ENCODE measurements at regions not wholly inside any gene's neighbourhood (a gene's known extent, or its start where the extent isn't known, plus 50 kb on each side); places are given as distances from the start of the nearest gene placed in this dataset.
"Not testable (repeated sequence)": the region's sequence is repeated elsewhere in the genome, so short reads cannot be mapped to it uniquely, and the experiment has no call there.

DNA sequence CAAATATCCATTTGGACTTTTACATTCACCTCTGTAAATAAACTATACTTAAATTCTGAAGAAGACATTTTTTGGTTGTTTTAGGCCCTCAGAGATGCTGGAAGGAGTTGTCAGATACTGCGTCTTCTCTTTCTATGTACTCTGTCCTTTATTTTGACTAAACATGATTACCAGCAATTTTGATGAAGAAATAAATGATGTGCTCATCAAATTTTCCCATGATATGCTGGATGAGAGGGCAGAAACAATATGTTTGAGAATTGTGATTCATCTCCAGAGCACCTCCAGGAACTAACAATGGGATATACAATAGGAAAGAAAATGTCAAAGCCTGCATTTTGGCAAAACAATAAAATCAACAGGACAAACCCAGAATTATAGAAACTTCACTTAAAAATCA is 481.6 kb upstream of the HS3ST5 start:
- no peaks in the 10 kb centered on the region for H3K27me3 Mint-ChIP-seq (ENCODE audit: low read depth)
- H3K27ac Mint-ChIP-seq, result no peak overlapping the region
- H3K4me3 Mint-ChIP-seq, result no peak overlapping the region
- DNase-seq (ENCODE audit: low spot score), result no peak
- H3K4me1 Mint-ChIP-seq (ENCODE audit: low read depth), result no peaks in the 10 kb centered on the region
- no peaks in the 10 kb centered on the region for H3K36me3 Mint-ChIP-seq (ENCODE audit: low read depth)
- peaks cover 11% of the 10 kb centered on the region for H3K9me3 Mint-ChIP-seq

DNA sequence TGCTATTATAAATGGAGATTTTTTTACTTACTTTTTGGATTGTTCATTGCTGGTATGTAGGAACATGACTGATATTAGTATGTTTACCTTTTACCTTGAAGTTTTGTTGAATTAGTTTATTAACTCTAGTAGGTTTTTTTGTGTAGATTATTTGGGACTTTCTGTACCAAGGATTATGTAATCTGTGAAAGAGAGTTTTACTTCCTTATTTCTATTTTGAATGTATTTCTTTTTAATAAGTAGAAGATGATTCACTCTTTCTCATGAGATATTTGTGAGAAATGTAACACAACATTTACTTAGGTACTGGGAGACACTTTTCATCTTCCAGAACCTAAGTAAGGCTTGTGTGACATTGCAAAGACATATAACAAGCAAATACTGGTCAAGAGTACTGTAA is 473.9 kb upstream of the HS3ST5 start:
- Mint-ChIP-seq H3K4me1 (ENCODE audit: low read depth) (no peaks in the 10 kb centered on the region), H3K9me3 (peaks cover 28% of the 10 kb centered on the region), H3K36me3 (ENCODE audit: low read depth) (no peaks in the 10 kb centered on the region), H3K27me3 (ENCODE audit: low read depth) (no peaks in the 10 kb centered on the region), H3K4me3 (no peak overlapping the region), H3K27ac (no peak overlapping the region)
- DNase-seq (ENCODE audit: low spot score), result no peak

GRCh38 chr6:114810468-114810867 is 467.6 kb upstream of the HS3ST5 start:
- H3K27me3 Mint-ChIP-seq (ENCODE audit: low read depth), result no peaks in the 10 kb centered on the region
- no peaks in the 10 kb centered on the region for H3K36me3 Mint-ChIP-seq (ENCODE audit: low read depth)
- H3K27ac Mint-ChIP-seq, result no peak overlapping the region
- no peak for DNase-seq (ENCODE audit: low spot score)
- H3K4me3 Mint-ChIP-seq, result no peak overlapping the region
- H3K4me1 Mint-ChIP-seq (ENCODE audit: low read depth), result no peaks in the 10 kb centered on the region
- peaks cover 19% of the 10 kb centered on the region for H3K9me3 Mint-ChIP-seq

DNA sequence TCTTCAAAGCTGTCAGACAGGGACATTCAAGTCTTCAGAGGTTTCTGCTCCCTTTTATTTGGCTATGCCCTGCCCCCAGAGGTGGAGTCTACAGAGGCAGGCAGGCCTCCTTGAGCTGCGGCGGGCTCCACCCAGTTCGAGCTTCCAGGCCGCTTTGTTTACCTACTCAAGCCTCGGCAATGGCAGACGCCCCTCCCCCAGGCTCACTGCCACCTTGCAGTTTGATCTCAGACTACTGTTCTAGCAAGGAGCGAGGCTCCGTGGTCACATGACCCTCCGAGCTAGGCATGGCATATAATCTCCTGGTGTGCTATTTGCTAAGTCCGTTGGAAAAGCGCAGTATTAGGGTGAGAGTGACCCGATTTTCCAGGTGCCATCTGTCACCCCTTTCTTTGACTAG is 462.6 kb upstream of the HS3ST5 start:
- not testable (repeated sequence) for H3K36me3 Mint-ChIP-seq (ENCODE audit: low read depth); H3K9me3 Mint-ChIP-seq; H3K4me1 Mint-ChIP-seq (ENCODE audit: low read depth); H3K27ac Mint-ChIP-seq; DNase-seq (ENCODE audit: low spot score); H3K4me3 Mint-ChIP-seq; H3K27me3 Mint-ChIP-seq (ENCODE audit: low read depth)

DNA sequence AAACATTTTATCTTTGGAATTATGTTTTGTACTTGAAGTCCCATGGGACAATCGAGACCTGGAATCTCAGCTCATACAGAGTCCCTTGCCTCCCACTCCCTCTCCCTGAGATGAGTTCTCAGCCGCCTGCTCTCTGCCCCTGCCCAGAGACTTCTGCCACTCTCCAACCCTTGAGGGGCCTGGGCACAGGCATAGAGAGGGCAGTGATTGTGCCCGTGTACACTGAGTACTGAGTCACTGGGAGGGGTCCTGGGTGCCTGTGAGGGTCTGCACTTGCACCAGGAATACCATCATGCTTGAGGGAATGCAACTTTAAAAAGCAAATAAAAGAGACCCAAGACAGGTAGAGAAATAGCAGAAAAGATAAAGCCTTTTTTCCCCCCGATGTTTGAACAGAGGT is 453.8 kb upstream of the HS3ST5 start:
- Mint-ChIP-seq H3K36me3 (ENCODE audit: low read depth) (no peaks in the 10 kb centered on the region), H3K9me3 (no peaks in the 10 kb centered on the region), H3K27ac (no peak overlapping the region), H3K4me3 (no peak overlapping the region), H3K4me1 (ENCODE audit: low read depth) (no peaks in the 10 kb centered on the region), H3K27me3 (ENCODE audit: low read depth) (no peaks in the 10 kb centered on the region)
- DNase-seq (ENCODE audit: low spot score), result no peak

DNA sequence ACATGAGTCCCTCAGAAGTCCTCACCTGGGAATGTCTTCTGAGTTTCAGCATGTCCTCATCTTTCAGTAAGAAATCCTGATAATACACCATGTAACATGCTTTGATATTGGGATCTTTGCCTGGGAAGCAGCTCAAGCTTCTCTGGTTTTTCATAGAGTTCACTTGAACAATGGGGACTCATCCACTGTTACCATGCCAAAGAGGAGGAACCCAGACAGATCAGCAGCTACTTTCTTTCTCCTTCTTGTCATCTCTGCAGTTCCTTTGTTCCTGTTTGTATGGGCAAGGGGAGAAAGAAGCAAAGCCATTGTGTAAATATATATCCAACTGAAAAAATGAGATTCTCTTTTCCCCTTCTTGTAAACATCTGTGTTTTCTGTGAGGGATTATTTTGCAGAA is 450.6 kb upstream of the HS3ST5 start:
- Mint-ChIP-seq H3K9me3 (no peaks in the 10 kb centered on the region), H3K4me1 (ENCODE audit: low read depth) (no peaks in the 10 kb centered on the region), H3K27ac (no peak overlapping the region), H3K36me3 (ENCODE audit: low read depth) (no peaks in the 10 kb centered on the region), H3K4me3 (no peak overlapping the region), H3K27me3 (ENCODE audit: low read depth) (no peaks in the 10 kb centered on the region)
- DNase-seq (ENCODE audit: low spot score), result no peak

GRCh38 chr6:114785235-114786127 is 442.7 kb upstream of the HS3ST5 start:
- Mint-ChIP-seq H3K36me3 (ENCODE audit: low read depth) (no peaks in the 10 kb centered on the region), H3K9me3 (peaks cover 10% of the 10 kb centered on the region), H3K27me3 (ENCODE audit: low read depth) (no peaks in the 10 kb centered on the region), H3K4me1 (ENCODE audit: low read depth) (no peaks in the 10 kb centered on the region), H3K27ac (no peak overlapping the region), H3K4me3 (no peak overlapping the region)
- DNase-seq (ENCODE audit: low spot score), result no peak

GRCh38 chr6:114783783-114784182 is 441.0 kb upstream of the HS3ST5 start:
- H3K36me3 Mint-ChIP-seq (ENCODE audit: low read depth), result no peaks in the 10 kb centered on the region
- no peak for DNase-seq (ENCODE audit: low spot score)
- no peak overlapping the region for H3K27ac Mint-ChIP-seq
- no peaks in the 10 kb centered on the region for H3K4me1 Mint-ChIP-seq (ENCODE audit: low read depth)
- H3K4me3 Mint-ChIP-seq, result no peak overlapping the region
- H3K9me3 Mint-ChIP-seq, result peaks cover 10% of the 10 kb centered on the region
- H3K27me3 Mint-ChIP-seq (ENCODE audit: low read depth), result no peaks in the 10 kb centered on the region

GRCh38 chr6:114783083-114783482 is 440.3 kb upstream of the HS3ST5 start:
- Mint-ChIP-seq H3K4me3 (no peak overlapping the region), H3K36me3 (ENCODE audit: low read depth) (no peaks in the 10 kb centered on the region), H3K27me3 (ENCODE audit: low read depth) (no peaks in the 10 kb centered on the region), H3K4me1 (ENCODE audit: low read depth) (no peaks in the 10 kb centered on the region), H3K9me3 (peaks cover 10% of the 10 kb centered on the region), H3K27ac (no peak overlapping the region)
- DNase-seq (ENCODE audit: low spot score), result no peak

GRCh38 chr6:114764866-114765265 is 422.0 kb upstream of the HS3ST5 start:
- Mint-ChIP-seq H3K9me3 (peaks cover 10% of the 10 kb centered on the region), H3K27me3 (ENCODE audit: low read depth) (no peaks in the 10 kb centered on the region), H3K4me1 (ENCODE audit: low read depth) (no peaks in the 10 kb centered on the region), H3K36me3 (ENCODE audit: low read depth) (no peaks in the 10 kb centered on the region), H3K27ac (no peak overlapping the region), H3K4me3 (no peak overlapping the region)
- no peak for DNase-seq (ENCODE audit: low spot score)

DNA sequence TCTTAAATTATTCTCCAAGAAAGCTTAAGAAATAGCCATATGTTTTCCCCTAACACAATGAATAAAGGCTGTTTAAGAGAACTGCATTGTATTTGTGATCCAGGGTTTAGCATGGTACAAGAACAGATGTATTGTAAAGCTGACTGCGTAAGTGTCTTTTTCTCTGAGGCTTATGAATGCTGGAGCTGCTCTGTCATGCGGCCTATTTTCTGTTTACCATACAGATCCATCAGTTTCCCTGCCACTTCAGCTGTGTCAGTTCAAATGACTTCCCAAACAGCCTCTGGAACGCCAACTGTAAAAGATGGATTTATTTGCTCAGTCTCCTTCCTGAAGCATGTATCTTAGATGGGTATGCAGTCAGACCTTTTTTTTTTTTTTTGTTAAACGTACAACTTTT is 419.3 kb upstream of the HS3ST5 start:
- Mint-ChIP-seq H3K9me3 (peaks cover 4% of the 10 kb centered on the region), H3K4me1 (ENCODE audit: low read depth) (no peaks in the 10 kb centered on the region), H3K27me3 (ENCODE audit: low read depth) (no peaks in the 10 kb centered on the region), H3K27ac (no peak overlapping the region), H3K36me3 (ENCODE audit: low read depth) (no peaks in the 10 kb centered on the region), H3K4me3 (no peak overlapping the region)
- no peak for DNase-seq (ENCODE audit: low spot score)

DNA sequence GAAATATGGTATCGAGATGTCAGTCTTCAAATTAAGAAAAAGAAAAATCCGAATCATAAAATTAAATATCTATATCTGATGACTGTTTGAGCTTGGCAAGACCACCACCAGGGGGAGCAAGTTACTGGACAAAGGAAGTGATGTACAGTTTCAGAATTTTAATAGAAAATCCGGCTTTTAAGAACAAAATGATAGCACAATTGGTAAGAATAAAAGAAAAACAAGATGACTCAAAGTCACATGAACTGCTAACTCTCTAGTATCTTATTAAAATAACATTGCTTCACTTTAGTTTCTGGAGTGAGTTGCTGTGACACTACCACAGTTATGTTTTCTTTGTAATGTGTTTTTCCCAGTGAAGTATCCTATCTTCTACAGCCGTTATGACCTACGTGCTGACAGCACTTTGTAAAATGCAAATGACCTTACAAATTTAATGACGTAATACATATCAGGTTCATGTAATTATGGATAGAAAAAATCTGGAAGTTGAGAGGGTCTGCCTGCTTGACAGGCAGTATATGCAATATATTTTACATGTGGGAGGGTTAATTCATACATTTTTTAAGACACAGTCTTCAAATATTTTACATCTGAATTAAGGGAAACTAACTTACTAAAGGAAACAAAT is 405.3 kb upstream of the HS3ST5 start:
- Mint-ChIP-seq H3K27me3 (ENCODE audit: low read depth) (no peaks in the 10 kb centered on the region), H3K9me3 (no peaks in the 10 kb centered on the region), H3K4me3 (no peak overlapping the region), H3K27ac (no peak overlapping the region), H3K36me3 (ENCODE audit: low read depth) (no peaks in the 10 kb centered on the region), H3K4me1 (ENCODE audit: low read depth) (no peaks in the 10 kb centered on the region)
- no peak for DNase-seq (ENCODE audit: low spot score)

- no peaks in the 10 kb centered on the region for H3K36me3 Mint-ChIP-seq (ENCODE audit: low read depth)
- no peaks in the 10 kb centered on the region for H3K4me1 Mint-ChIP-seq (ENCODE audit: low read depth)
- no peak overlapping the region for H3K4me3 Mint-ChIP-seq
- H3K27ac Mint-ChIP-seq, result no peak overlapping the region
- DNase-seq (ENCODE audit: low spot score), result no peak
- no peaks in the 10 kb centered on the region for H3K9me3 Mint-ChIP-seq
- H3K27me3 Mint-ChIP-seq (ENCODE audit: low read depth), result no peaks in the 10 kb centered on the region
Observed at GRCh38 chr6:114740547-114740946, 397.7 kb upstream of the HS3ST5 start.

DNA sequence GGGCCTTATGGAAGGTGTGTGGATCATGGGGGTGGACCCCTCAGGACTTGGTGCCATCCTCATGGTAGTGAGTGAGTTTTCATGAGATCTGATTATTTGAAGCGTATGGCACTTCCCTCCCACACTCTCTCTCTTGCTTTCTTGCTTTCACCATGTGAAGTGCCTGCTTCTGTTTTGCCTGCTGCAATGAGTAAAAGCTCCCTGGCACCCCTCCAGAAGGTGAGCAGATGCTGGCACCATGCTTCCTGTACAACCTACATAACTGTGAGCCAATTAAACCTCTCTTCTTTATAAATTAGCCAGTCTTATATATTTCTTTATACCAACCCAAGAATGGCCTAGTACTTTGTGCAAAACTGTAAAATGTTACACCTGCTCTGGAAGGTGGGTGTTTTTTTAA is 396.8 kb upstream of the HS3ST5 start:
- Mint-ChIP-seq H3K36me3 (ENCODE audit: low read depth) (no peaks in the 10 kb centered on the region), H3K27me3 (ENCODE audit: low read depth) (no peaks in the 10 kb centered on the region), H3K4me3 (no peak overlapping the region), H3K9me3 (no peaks in the 10 kb centered on the region), H3K4me1 (ENCODE audit: low read depth) (no peaks in the 10 kb centered on the region), H3K27ac (no peak overlapping the region)
- no peak for DNase-seq (ENCODE audit: low spot score)

Measured in T-helper 2 cell treated with Interferon-gamma antibody and Interleukin-4, amounts not matched to agents 5 μg/mL and 100 μg/mL, for 36 hours (primary cell).